Keratinocyte (primary cell): ENCODE measurements at regions not wholly inside any gene's neighbourhood (a gene's known extent, or its start where the extent isn't known, plus 50 kb on each side); places are given as distances from the start of the nearest gene placed in this dataset.

Source experiments
- DNase-seq: peaks from one replicate; pipeline ENCODE4 v3.0.0-alpha.2; 2011; ENCODE audit warnings: low read depth, missing footprints, low spot score
- FAIRE-seq: peaks from 2 replicates; lab custom pipeline; 2011; peaks lifted over from hg19 to GRCh38; lab: Jason Lieb, UNC
- H2AFZ ChIP-seq: 2 replicates; pipeline ENCODE4 v1.6.0; 2012; ENCODE audit warnings: low read length, control low read depth, inconsistent platforms; ENCODE audit not compliant: control insufficient read depth
- H3K27ac ChIP-seq: 2 replicates; pipeline ENCODE4 v1.5.1; 2011; ENCODE audit warnings: low read length; ENCODE audit not compliant: control insufficient read depth, insufficient read depth
- H3K27me3 ChIP-seq: 3 replicates; pipeline ENCODE4 v1.6.0; 2011; ENCODE audit warnings: low read length; ENCODE audit not compliant: control insufficient read depth, insufficient read depth; ENCODE audit errors: extremely low read depth
- H3K36me3 ChIP-seq, 2 experiments: 2 replicates in 1 of 2; 3 replicates in 1 of 2; pipeline ENCODE4 v1.5.1; 2011; ENCODE audit warnings: low read length in 2 of 2, mild to moderate bottlenecking in 1 of 2; ENCODE audit not compliant: control insufficient read depth in 2 of 2, insufficient read depth in 2 of 2; ENCODE audit errors: extremely low read depth in 1 of 2
- H3K4me1 ChIP-seq: 3 replicates; pipeline ENCODE4 v1.5.1; 2011; ENCODE audit warnings: low read length; ENCODE audit not compliant: control insufficient read depth, insufficient read depth; ENCODE audit errors: extremely low read depth
- H3K4me2 ChIP-seq: 3 replicates; pipeline ENCODE4 v1.6.0; 2011; ENCODE audit warnings: low read depth, low read length; ENCODE audit not compliant: control insufficient read depth, insufficient read depth; ENCODE audit errors: extremely low read depth
- H3K4me3 ChIP-seq, 3 experiments: fragments of 200-600 bp in 1 of 3; sonication (generic) in 1 of 3; 2 replicates in 2 of 3; 3 replicates in 1 of 3; pipeline ENCODE4 v1.5.1; 2011 to 2016; ENCODE audit warnings: low read length in 3 of 3, mild to moderate bottlenecking in 3 of 3, control low read depth in 2 of 3, inconsistent platforms in 1 of 3, low read depth in 1 of 3, mixed read lengths in 1 of 3, mixed run types in 1 of 3, moderate library complexity in 1 of 3; ENCODE audit not compliant: control insufficient read depth in 2 of 3, insufficient read depth in 2 of 3; ENCODE audit errors: extremely low read depth in 1 of 3
- H3K79me2 ChIP-seq: 2 replicates; pipeline ENCODE4 v1.6.0; 2012; ENCODE audit warnings: low read length; ENCODE audit not compliant: control insufficient read depth, insufficient read depth
- H3K9ac ChIP-seq: 3 replicates; pipeline ENCODE4 v1.6.0; 2011; ENCODE audit warnings: low read length; ENCODE audit not compliant: control insufficient read depth, insufficient read depth; ENCODE audit errors: extremely low read depth
- H3K9me1 ChIP-seq: 3 replicates; pipeline ENCODE4 v1.6.0; 2011; ENCODE audit warnings: low read length; ENCODE audit not compliant: control insufficient read depth, insufficient read depth; ENCODE audit errors: extremely low read depth
- H3K9me3 ChIP-seq: 2 replicates; pipeline ENCODE4 v1.5.1; 2012; ENCODE audit warnings: low read depth, low read length; ENCODE audit not compliant: control insufficient read depth
- H4K20me1 ChIP-seq: 3 replicates; pipeline ENCODE4 v1.6.0; 2011; ENCODE audit warnings: low read length; ENCODE audit not compliant: control insufficient read depth, insufficient read depth; ENCODE audit errors: extremely low read depth
- EZH2 ChIP-seq: IDR thresholded peaks from one replicate; pipeline ENCODE4 v1.6.1; 2012; ENCODE audit warnings: inconsistent platforms, mild to moderate bottlenecking, low read length, moderate library complexity
- dilution Hi-C: fragments of 300-500 bp; cut with MboI; formaldehyde crosslinking; loops from one replicate; pipeline ENCODE4 v1.7.0; 2020; ENCODE audit warnings: low sequenced_read_pairs; ENCODE audit not compliant: extremely low pct_ligation_motif_present
- TF ChIP-seq, protein P1 (sequence below), 3 experiments: IDR thresholded peaks in 1 of 3; conservative IDR thresholded peaks in 1 of 3; optimal IDR thresholded peaks in 1 of 3; 2 replicates in 2 of 3; 3 replicates in 1 of 3; pipeline versions ENCODE3 to v1.5.1; 2011; ENCODE audit warnings: low read length in 3 of 3, mild to moderate bottlenecking in 3 of 3, moderate library complexity in 2 of 3, control low read depth in 1 of 3, inconsistent platforms in 1 of 3; ENCODE audit not compliant: insufficient read depth in 2 of 3; ENCODE audit errors: extremely low read depth in 1 of 3

- peaks cover 8% of the 10 kb centered on the region for H3K27me3 ChIP-seq
Observed at GRCh38 chr17:77869041-77869599, 89.4 kb upstream of the TNRC6C start.

DNA sequence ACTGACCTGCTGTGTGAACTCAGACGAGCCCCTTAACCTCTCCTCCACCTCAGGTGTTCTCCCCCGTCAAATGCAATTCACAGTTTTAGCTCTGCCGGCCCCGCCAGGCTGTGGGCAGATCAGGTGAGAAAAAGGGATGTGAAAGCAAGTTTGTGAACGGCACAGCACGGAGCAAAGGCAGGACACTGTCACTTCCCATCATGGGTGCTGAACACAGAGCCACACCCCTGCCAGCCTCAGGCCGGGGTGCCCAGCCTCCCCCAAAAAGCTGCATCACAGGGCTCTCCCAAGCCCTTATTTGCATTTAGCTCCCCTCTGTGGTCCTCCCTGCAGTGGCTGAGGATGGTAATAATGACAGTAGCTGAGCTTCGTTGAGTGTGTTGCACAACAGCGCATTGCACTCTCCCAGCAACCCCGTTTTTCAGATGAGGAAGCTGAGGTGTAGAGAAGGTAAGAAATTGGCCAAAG lies 88.8 kb upstream of the TNRC6C start:
- no peak for TF ChIP-seq EZH2
- TF ChIP-seq, protein P1, sequence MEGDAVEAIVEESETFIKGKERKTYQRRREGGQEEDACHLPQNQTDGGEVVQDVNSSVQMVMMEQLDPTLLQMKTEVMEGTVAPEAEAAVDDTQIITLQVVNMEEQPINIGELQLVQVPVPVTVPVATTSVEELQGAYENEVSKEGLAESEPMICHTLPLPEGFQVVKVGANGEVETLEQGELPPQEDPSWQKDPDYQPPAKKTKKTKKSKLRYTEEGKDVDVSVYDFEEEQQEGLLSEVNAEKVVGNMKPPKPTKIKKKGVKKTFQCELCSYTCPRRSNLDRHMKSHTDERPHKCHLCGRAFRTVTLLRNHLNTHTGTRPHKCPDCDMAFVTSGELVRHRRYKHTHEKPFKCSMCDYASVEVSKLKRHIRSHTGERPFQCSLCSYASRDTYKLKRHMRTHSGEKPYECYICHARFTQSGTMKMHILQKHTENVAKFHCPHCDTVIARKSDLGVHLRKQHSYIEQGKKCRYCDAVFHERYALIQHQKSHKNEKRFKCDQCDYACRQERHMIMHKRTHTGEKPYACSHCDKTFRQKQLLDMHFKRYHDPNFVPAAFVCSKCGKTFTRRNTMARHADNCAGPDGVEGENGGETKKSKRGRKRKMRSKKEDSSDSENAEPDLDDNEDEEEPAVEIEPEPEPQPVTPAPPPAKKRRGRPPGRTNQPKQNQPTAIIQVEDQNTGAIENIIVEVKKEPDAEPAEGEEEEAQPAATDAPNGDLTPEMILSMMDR (optimal IDR thresholded peaks at IDR 0.05 in 1 of 3, IDR thresholded peaks at IDR 0.05 in 1 of 3, conservative IDR thresholded peaks at IDR 0.05 in 1 of 3; ENCODE audit: extremely low read depth in 1 of 3, insufficient read depth in 2 of 3, low read length in 3 of 3), result no peak

More at GRCh38 chr17:77869041-77869599, 89.4 kb upstream of the TNRC6C start:
- no peak overlapping the region for H3K4me3 ChIP-seq
- H3K27ac ChIP-seq, result no peak overlapping the region
- DNase-seq, result no peak
- H3K4me1 ChIP-seq, result no peaks in the 10 kb centered on the region
- no peak overlapping the region for H3K9ac ChIP-seq
- H3K79me2 ChIP-seq, result no peaks in the 10 kb centered on the region
- H3K9me1 ChIP-seq, result no peaks in the 10 kb centered on the region
- TF ChIP-seq EZH2, result no peak
- TF ChIP-seq, protein P1 (optimal IDR thresholded peaks at IDR 0.05 in 1 of 3, IDR thresholded peaks at IDR 0.05 in 1 of 3, conservative IDR thresholded peaks at IDR 0.05 in 1 of 3; ENCODE audit: extremely low read depth in 1 of 3, insufficient read depth in 2 of 3, low read length in 3 of 3), result no peak
- no peak for FAIRE-seq
- H4K20me1 ChIP-seq, result no peaks in the 10 kb centered on the region
- no peak overlapping the region for H3K4me2 ChIP-seq
- H2AFZ ChIP-seq, result no peak overlapping the region
- no peaks in the 10 kb centered on the region for H3K36me3 ChIP-seq
- dilution Hi-C loops, result no loop called here
- no peaks in the 10 kb centered on the region for H3K9me3 ChIP-seq

More for the DNA sequence above, 88.8 kb upstream of the TNRC6C start:
- no peaks in the 10 kb centered on the region for H3K79me2 ChIP-seq
- dilution Hi-C loops, result no loop called here
- H3K4me2 ChIP-seq, result no peak overlapping the region
- H3K9ac ChIP-seq, result no peak overlapping the region
- H3K4me3 ChIP-seq, result no peak overlapping the region
- H3K9me3 ChIP-seq, result no peaks in the 10 kb centered on the region
- H3K36me3 ChIP-seq, result no peaks in the 10 kb centered on the region
- no peak for FAIRE-seq
- no peaks in the 10 kb centered on the region for H4K20me1 ChIP-seq
- H2AFZ ChIP-seq, result no peak overlapping the region
- H3K27me3 ChIP-seq, result peaks cover 2% of the 10 kb centered on the region
- no peak overlapping the region for H3K27ac ChIP-seq
- no peak for DNase-seq
- no peaks in the 10 kb centered on the region for H3K4me1 ChIP-seq
- H3K9me1 ChIP-seq, result no peaks in the 10 kb centered on the region
